Endothelial cell of umbilical vein (primary cell): ENCODE measurements at regions not wholly inside any gene's neighbourhood (a gene's known extent, or its start where the extent isn't known, plus 50 kb on each side); places are given as distances from the start of the nearest gene placed in this dataset.

Experiments
- BruUV-seq: library from RNA; stranded (reverse); fragments of 400-500 nt; replicated peaks from 2 replicates; lab custom pipeline; 2021; lab: Mats Ljungman, UMichigan
- CTCF ChIA-PET: fragments of 300-600, 350-600 bp; sonication (Branson Sonifier 250); formaldehyde crosslinking; loops from one replicate; lab custom pipeline; 2021; ENCODE audit warnings: antibody characterized with exemption, inconsistent platforms; lab: Charles Lee
- POLR2A ChIA-PET: fragments of 300-600, 350-600 bp; sonication (Branson Sonifier 250); formaldehyde crosslinking; loops from one replicate; lab custom pipeline; 2021; ENCODE audit warnings: antibody characterized with exemption, inconsistent platforms; lab: Charles Lee
- DNase-seq: peaks from one replicate; pipeline ENCODE4 v3.0.0-alpha.2; 2011; ENCODE audit warnings: low read depth, low spot score
- FAIRE-seq: peaks from 2 replicates; lab custom pipeline; 2011; peaks lifted over from hg19 to GRCh38; lab: Jason Lieb, UNC
- H2AFZ ChIP-seq: 2 replicates; pipeline ENCODE4 v1.6.0; 2012; ENCODE audit warnings: low read depth, low read length, control low read depth, inconsistent platforms
- H3K27ac ChIP-seq: 2 replicates; pipeline ENCODE4 v1.5.1; 2011; ENCODE audit warnings: low read depth, mild to moderate bottlenecking, control low read depth, low read length, moderate library complexity; ENCODE audit not compliant: insufficient read depth
- H3K27me3 ChIP-seq, 2 experiments: 2 replicates each; pipeline versions ENCODE4 v1.6.0 to v1.6.1; 2011; ENCODE audit warnings: low read length in 2 of 2, mixed read lengths in 1 of 2; ENCODE audit not compliant: control insufficient read depth in 2 of 2, insufficient read depth in 2 of 2
- H3K36me3 ChIP-seq, 2 experiments: 2 replicates in 1 of 2; 3 replicates in 1 of 2; pipeline ENCODE4 v1.5.1; 2011; ENCODE audit warnings: low read length in 2 of 2, mild to moderate bottlenecking in 1 of 2, moderate library complexity in 1 of 2; ENCODE audit not compliant: control insufficient read depth in 2 of 2, insufficient read depth in 2 of 2; ENCODE audit errors: extremely low read depth in 1 of 2
- H3K4me1 ChIP-seq: 3 replicates; pipeline ENCODE4 v1.5.1; 2011; ENCODE audit warnings: mild to moderate bottlenecking, low read length; ENCODE audit not compliant: control insufficient read depth, insufficient read depth; ENCODE audit errors: extremely low read depth
- H3K4me2 ChIP-seq: 2 replicates; pipeline ENCODE4 v1.6.1; 2011; ENCODE audit warnings: low read length, control low read depth, mixed read lengths; ENCODE audit not compliant: insufficient read depth
- H3K4me3 ChIP-seq, 3 experiments: fragments of 200-600 bp in 1 of 3; sonication (generic), shearing (Covaris generic) in 1 of 3; replicated peaks in 1 of 3; 2 replicates each; pipeline ENCODE4 v1.5.1; 2011 to 2016; ENCODE audit warnings: control low read depth in 3 of 3, low read length in 3 of 3, mild to moderate bottlenecking in 2 of 3, inconsistent platforms in 1 of 3, low read depth in 1 of 3, moderate library complexity in 1 of 3; ENCODE audit not compliant: insufficient read depth in 1 of 3
- H3K79me2 ChIP-seq: 2 replicates; pipeline ENCODE4 v1.6.0; 2012; ENCODE audit warnings: low read length, inconsistent platforms; ENCODE audit not compliant: control insufficient read depth, insufficient read depth
- H3K9ac ChIP-seq: replicated peaks from 2 replicates; pipeline ENCODE3; 2011; ENCODE audit warnings: low read length, control low read depth; ENCODE audit not compliant: insufficient read depth; ENCODE audit errors: extremely low read depth
- H3K9me1 ChIP-seq: replicated peaks from 3 replicates; pipeline ENCODE4 v1.6.0; 2011; ENCODE audit warnings: mild to moderate bottlenecking, low read length; ENCODE audit not compliant: control insufficient read depth, insufficient read depth; ENCODE audit errors: extremely low read depth
- H3K9me3 ChIP-seq: replicated peaks from 2 replicates; pipeline ENCODE4 v1.5.1; 2012; ENCODE audit warnings: low read length, inconsistent platforms; ENCODE audit not compliant: control insufficient read depth, insufficient read depth
- H4K20me1 ChIP-seq: replicated peaks from 2 replicates; pipeline ENCODE3; 2011; ENCODE audit warnings: mild to moderate bottlenecking, low read length; ENCODE audit not compliant: control insufficient read depth, insufficient read depth; ENCODE audit errors: extremely low read depth
- EZH2 ChIP-seq: IDR thresholded peaks from 2 replicates; pipeline ENCODE4 v1.6.1; 2012; ENCODE audit warnings: borderline replicate concordance, low read depth, mild to moderate bottlenecking, moderate library complexity, low read length, inconsistent platforms; ENCODE audit not compliant: severe bottlenecking
- FOS ChIP-seq: IDR thresholded peaks from 2 replicates; pipeline ENCODE4 v1.6.1; 2011; ENCODE audit warnings: mild to moderate bottlenecking, low read length, moderate library complexity, borderline replicate concordance; ENCODE audit not compliant: insufficient read depth
- GATA2 ChIP-seq: IDR thresholded peaks from 2 replicates; pipeline ENCODE4 v1.7.0; 2011; ENCODE audit warnings: low read depth, mild to moderate bottlenecking, moderate library complexity, mixed read lengths, low read length; ENCODE audit not compliant: insufficient read length, insufficient read depth
- JUN ChIP-seq: IDR thresholded peaks from 2 replicates; pipeline ENCODE4 v1.6.1; 2011; ENCODE audit warnings: borderline replicate concordance, low read depth; ENCODE audit not compliant: insufficient read length, insufficient read depth
- MYC ChIP-seq: IDR thresholded peaks from one replicate; pipeline ENCODE4 v1.6.1; 2011; ENCODE audit warnings: mild to moderate bottlenecking, low read depth, low read length
- POLR2A ChIP-seq: IDR thresholded peaks from 2 replicates; pipeline ENCODE4 v1.6.1; 2012; ENCODE audit warnings: low read depth, mild to moderate bottlenecking, control low read depth, low read length
- POLR2AphosphoS5 ChIP-seq: IDR thresholded peaks from 2 replicates; pipeline ENCODE4 v1.6.1; 2012; ENCODE audit warnings: low read depth, mild to moderate bottlenecking, control low read depth, low read length, moderate library complexity; ENCODE audit not compliant: insufficient read depth
- dilution Hi-C: fragments of 300-500 bp; cut with MboI; formaldehyde crosslinking; loops from one replicate; pipeline ENCODE4 v1.15.0; 2019; ENCODE audit warnings: low sequenced_read_pairs; ENCODE audit not compliant: extremely low pct_ligation_motif_present
- intact Hi-C: fragments of 100-400 bp; cut with micrococcal nuclease; formaldehyde crosslinking; loops from one replicate; pipeline ENCODE4 v1.10.0; 2022
- TF ChIP-seq, protein P1 (sequence below): IDR thresholded peaks from 2 replicates; pipeline ENCODE4 v1.6.1; 2011; ENCODE audit not compliant: insufficient read depth, insufficient read length
- TF ChIP-seq, protein P2 (sequence below), 2 donors: IDR thresholded peaks; 1 replicate in 1 of 2; 2 replicates in 1 of 2; pipeline ENCODE4 v1.5.1; 2011; ENCODE audit warnings: low read length in 2 of 2, mild to moderate bottlenecking in 2 of 2, moderate library complexity in 2 of 2, control low read depth in 1 of 2, inconsistent platforms in 1 of 2, low read depth in 1 of 2; ENCODE audit not compliant: insufficient read depth in 1 of 2; ENCODE audit errors: extremely low read depth in 1 of 2

DNA sequence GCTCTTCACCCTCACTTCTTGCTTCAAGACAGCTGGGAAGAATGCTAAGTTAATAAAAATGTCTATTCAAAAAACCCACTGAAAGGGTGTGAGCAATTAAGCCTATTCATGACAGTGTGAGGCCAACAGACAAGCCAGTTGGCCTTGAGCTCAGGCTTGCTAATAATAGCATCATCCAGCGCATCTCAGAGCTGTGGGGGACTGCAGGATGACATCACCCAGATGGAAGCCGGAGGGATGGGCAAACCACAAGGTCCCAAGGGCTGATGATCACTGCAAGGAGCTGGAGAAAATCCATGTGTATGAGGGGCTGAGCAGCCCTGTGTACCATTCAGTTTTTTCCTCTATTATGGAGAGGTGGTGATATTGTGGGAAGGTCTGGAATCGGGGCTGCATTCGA, 770.4 kb downstream of the TNS3 start:
- no peak for FAIRE-seq
- no peak overlapping the region for H3K4me2 ChIP-seq
- intact Hi-C loops, result no loop called here
- no peaks in the 10 kb centered on the region for H4K20me1 ChIP-seq
- no peaks in the 10 kb centered on the region for H3K27me3 ChIP-seq
- no peaks in the 10 kb centered on the region for H3K4me1 ChIP-seq
- no peaks in the 10 kb centered on the region for H3K36me3 ChIP-seq
- ChIA-PET POLR2A (no interaction called here), CTCF (no interaction called here)
- H3K79me2 ChIP-seq, result no peaks in the 10 kb centered on the region
- no peaks in the 10 kb centered on the region for H3K9me1 ChIP-seq
- no peak overlapping the region for H3K9ac ChIP-seq
- no peak overlapping the region for H2AFZ ChIP-seq
- dilution Hi-C loops, result no loop called here
- H3K4me3 ChIP-seq, result no peak overlapping the region
- no TSS peak for BruUV-seq
- H3K27ac ChIP-seq, result no peak overlapping the region
- no peak for DNase-seq
- no peaks in the 10 kb centered on the region for H3K9me3 ChIP-seq
- TF ChIP-seq POLR2AphosphoS5 (no peak), FOS (no peak), GATA2 (no peak), EZH2 (no peak), JUN (no peak), MYC (no peak), POLR2A (no peak)
- TF ChIP-seq, protein P1, sequence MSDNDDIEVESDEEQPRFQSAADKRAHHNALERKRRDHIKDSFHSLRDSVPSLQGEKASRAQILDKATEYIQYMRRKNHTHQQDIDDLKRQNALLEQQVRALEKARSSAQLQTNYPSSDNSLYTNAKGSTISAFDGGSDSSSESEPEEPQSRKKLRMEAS, result no peak
- TF ChIP-seq, protein P2, sequence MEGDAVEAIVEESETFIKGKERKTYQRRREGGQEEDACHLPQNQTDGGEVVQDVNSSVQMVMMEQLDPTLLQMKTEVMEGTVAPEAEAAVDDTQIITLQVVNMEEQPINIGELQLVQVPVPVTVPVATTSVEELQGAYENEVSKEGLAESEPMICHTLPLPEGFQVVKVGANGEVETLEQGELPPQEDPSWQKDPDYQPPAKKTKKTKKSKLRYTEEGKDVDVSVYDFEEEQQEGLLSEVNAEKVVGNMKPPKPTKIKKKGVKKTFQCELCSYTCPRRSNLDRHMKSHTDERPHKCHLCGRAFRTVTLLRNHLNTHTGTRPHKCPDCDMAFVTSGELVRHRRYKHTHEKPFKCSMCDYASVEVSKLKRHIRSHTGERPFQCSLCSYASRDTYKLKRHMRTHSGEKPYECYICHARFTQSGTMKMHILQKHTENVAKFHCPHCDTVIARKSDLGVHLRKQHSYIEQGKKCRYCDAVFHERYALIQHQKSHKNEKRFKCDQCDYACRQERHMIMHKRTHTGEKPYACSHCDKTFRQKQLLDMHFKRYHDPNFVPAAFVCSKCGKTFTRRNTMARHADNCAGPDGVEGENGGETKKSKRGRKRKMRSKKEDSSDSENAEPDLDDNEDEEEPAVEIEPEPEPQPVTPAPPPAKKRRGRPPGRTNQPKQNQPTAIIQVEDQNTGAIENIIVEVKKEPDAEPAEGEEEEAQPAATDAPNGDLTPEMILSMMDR (IDR thresholded peaks at IDR 0.05; ENCODE audit: extremely low read depth in 1 of 2, insufficient read depth in 1 of 2, low read depth in 1 of 2, low read length in 2 of 2), result no peak
